ENCODE measurements at regions not wholly inside any gene's neighbourhood (a gene's known extent, or its start where the extent isn't known, plus 50 kb on each side); places are given as distances from the start of the nearest gene placed in this dataset.
"Not testable (repeated sequence)": the region's sequence is repeated elsewhere in the genome, so short reads cannot be mapped to it uniquely, and the experiment has no call there.

DNA sequence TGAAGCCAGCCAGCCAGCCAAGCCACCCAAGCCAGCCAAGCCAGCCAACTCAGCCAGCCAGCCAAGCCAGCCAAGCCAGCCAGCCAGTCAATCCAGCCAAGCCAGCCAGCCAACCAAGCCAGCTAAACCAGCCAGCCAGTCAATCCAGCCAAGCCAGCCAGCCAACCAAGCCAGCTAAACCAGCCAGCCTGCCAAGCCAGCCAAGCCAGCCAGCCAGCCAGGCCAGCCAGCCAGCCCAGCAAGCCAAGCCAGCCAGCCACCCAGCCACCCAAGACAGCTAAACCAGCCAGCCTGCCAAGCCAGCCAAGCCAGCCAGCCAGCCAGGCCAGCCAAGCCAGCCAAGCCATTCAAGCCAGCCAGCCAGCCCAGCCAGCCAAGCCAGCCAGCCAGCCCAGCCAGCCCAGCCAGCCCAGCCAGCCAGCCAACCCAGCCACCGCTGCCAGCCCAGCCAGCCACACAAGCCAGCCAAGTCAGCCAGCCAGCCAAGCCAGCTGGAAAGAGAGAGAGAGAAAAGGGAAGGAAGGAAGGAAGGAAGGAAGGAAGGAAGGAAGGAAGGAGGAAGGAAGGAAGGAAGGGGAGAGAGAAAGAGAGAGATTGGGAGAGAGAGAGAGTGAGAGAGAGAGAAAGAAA, 1606.8 kb downstream of the RPIA start:
- not testable (repeated sequence) for H3K4me3 Mint-ChIP-seq (ENCODE audit: low read depth); H3K4me1 Mint-ChIP-seq (ENCODE audit: low read depth); DNase-seq (ENCODE audit: low spot score, unreplicated experiment); H3K9me3 Mint-ChIP-seq (ENCODE audit: low read depth); H3K27me3 Mint-ChIP-seq; H3K27ac Mint-ChIP-seq; H3K36me3 Mint-ChIP-seq (ENCODE audit: insufficient read depth)

DNA sequence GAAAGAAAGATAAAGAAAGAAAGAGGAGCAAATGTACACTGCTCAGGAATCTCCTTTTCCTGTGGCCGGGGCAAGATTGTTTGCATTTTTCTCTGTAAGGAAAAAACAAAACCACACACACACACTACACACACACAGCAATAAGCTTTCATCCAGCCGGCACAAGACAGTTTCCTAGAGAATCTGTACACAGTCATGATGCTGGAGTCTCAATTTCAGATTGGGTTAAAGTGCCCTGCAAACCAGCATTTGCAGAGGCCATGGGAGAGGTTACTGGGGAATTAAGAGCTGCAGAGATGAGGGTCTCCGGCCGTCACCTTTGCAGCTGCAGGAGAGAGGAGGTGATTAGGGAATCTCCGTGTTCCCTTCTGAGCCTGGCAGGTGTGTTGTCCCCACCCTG, 1607.5 kb downstream of the RPIA start:
- not testable (repeated sequence) for H3K27ac Mint-ChIP-seq; H3K4me3 Mint-ChIP-seq (ENCODE audit: low read depth); DNase-seq (ENCODE audit: low spot score, unreplicated experiment); H3K27me3 Mint-ChIP-seq; H3K36me3 Mint-ChIP-seq (ENCODE audit: insufficient read depth); H3K4me1 Mint-ChIP-seq (ENCODE audit: low read depth); H3K9me3 Mint-ChIP-seq (ENCODE audit: low read depth)

DNA sequence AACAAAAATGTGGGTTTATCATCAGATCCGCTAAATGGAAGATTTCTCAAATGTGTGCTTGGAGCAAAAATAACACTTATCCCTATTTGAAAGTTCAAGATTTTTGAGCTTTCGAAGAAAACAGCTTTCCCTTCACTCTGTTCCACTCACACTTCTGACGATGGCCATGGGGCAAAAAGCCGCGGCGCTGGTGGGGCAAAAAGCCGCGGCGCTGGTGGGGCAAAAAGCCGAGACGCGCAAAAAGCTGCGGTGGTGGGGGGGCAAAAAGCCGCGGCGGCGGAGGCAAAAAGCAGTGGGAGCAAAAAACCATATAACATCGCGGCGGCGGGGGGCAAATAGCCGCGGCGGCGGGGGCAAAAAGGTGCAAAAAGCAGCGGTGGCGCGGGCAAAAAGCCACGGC, 1631.5 kb downstream of the RPIA start:
- Mint-ChIP-seq H3K27ac (peak overlapping the region; percentile 92), H3K4me3 (ENCODE audit: low read depth) (peak overlapping the region; percentile 58)
- H3K36me3 Mint-ChIP-seq (ENCODE audit: insufficient read depth); DNase-seq (ENCODE audit: low spot score, unreplicated experiment); H3K27me3 Mint-ChIP-seq; H3K4me1 Mint-ChIP-seq (ENCODE audit: low read depth); H3K9me3 Mint-ChIP-seq (ENCODE audit: low read depth): not testable (repeated sequence)

DNA sequence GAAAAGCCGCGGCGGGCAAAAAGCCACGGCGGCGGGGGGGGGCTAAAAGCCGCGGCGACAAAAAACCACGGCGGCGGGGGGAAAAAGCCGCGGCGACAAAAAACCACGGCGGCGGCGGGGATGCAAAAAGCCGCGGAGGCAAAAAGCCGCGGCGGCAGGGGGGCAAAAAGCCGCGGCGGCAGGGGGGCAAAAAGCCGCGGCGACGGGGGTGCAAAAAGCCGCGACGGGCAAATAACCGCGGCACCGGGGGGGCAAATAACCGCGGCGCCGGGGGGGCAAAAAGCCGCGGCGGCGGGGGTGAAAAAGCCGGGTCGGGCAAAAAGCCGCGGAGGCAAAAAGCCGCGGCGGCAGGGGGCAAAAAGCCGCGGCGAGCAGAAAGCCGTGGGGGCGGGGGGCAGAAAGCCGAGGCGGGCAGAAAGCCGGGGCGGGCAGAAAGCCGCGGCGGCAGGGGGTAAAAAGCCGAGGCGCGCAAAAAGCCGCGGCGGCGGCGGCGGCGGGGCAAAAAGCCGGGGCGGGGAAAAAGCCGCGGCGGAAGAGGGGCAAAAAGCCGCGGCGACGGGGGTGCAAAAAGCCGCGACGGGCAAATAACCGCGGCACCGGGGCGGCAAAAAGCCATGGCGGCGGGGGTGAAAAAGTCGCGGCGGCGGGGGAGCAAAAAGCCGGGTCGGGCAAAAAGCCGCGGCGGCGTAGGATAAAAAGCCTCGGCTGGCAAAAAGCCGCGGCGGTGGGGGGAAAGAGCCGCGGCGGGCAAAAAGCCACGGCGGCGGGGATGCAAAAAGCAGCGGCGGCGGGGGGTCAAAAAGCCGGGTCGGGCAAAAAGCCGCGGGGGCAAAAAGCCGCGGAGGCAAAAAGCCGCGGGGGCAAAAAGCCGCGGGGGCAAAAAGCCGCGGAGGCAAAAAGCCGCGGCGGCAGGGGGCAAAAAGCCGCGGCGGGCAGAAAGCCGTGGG, 1632.4 kb downstream of the RPIA start:
- not testable (repeated sequence) for H3K36me3 Mint-ChIP-seq (ENCODE audit: insufficient read depth); H3K27ac Mint-ChIP-seq; DNase-seq (ENCODE audit: low spot score, unreplicated experiment); H3K4me1 Mint-ChIP-seq (ENCODE audit: low read depth); H3K9me3 Mint-ChIP-seq (ENCODE audit: low read depth); H3K27me3 Mint-ChIP-seq
- H3K4me3 Mint-ChIP-seq (ENCODE audit: low read depth) = peak overlapping the region; percentile 19

- not testable (repeated sequence) for H3K27ac Mint-ChIP-seq; H3K4me3 Mint-ChIP-seq (ENCODE audit: low read depth); DNase-seq (ENCODE audit: low spot score, unreplicated experiment); H3K27me3 Mint-ChIP-seq; H3K36me3 Mint-ChIP-seq (ENCODE audit: insufficient read depth); H3K9me3 Mint-ChIP-seq (ENCODE audit: low read depth); H3K4me1 Mint-ChIP-seq (ENCODE audit: low read depth)
Observed at GRCh38 chr2:90324672-90325071, 1633.2 kb downstream of the RPIA start.

DNA sequence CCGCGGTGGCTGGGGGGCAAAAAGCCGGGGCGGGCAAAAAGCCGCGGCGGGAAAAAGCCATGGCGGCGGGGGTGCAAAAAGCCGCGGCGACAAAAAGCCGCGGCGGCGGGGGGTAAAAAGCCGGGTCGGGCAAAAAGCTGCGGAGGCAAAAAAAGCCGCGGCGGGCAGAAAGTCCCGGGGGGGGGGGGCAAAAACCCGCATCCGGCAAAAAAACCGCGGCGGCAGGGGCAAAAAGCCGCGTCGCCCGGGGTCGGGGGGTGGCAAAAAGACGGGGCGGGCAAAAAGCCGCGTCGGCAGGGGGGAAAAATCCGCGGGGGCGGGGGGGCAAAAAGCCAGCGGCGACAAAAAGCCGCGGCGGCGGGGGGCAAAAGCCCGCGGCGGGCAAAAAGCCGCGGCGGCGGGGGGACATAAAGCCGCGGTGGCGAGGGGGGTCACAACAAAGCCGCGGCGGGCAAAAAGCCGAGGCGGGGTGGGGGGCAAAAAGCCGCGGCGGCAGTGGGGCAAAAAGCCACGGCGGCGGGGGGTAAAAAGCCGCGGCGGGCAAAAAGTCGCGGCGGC, 1634.4 kb downstream of the RPIA start:
- H3K9me3 Mint-ChIP-seq (ENCODE audit: low read depth); DNase-seq (ENCODE audit: low spot score, unreplicated experiment); H3K27ac Mint-ChIP-seq; H3K4me3 Mint-ChIP-seq (ENCODE audit: low read depth); H3K4me1 Mint-ChIP-seq (ENCODE audit: low read depth); H3K27me3 Mint-ChIP-seq; H3K36me3 Mint-ChIP-seq (ENCODE audit: insufficient read depth): not testable (repeated sequence)

DNA sequence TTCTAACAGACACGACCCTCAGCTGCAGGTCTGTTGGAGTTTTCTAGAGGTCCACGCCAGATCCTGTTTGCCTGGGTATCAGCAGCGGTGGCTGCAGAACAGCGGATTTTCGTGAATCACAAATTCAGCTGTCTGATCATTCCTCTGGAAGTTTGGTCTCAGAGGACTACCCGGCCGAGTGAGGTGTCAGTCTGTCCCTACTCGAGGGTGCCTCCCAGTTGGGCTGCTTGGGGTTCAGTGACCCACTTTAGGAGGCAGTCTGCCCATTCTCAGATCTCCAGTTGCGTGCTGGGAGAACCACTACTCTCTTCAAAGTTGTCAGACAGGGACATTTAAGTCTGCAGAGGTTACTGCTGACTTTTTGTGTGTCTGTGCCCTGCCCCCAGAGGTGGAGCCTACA, 1664.1 kb downstream of the RPIA start:
- H3K27me3 Mint-ChIP-seq; H3K4me1 Mint-ChIP-seq (ENCODE audit: low read depth); H3K27ac Mint-ChIP-seq; DNase-seq (ENCODE audit: low spot score, unreplicated experiment); H3K36me3 Mint-ChIP-seq (ENCODE audit: insufficient read depth); H3K4me3 Mint-ChIP-seq (ENCODE audit: low read depth): not testable (repeated sequence)
- peaks cover 12% of the 10 kb centered on the region for H3K9me3 Mint-ChIP-seq (ENCODE audit: low read depth)

DNA sequence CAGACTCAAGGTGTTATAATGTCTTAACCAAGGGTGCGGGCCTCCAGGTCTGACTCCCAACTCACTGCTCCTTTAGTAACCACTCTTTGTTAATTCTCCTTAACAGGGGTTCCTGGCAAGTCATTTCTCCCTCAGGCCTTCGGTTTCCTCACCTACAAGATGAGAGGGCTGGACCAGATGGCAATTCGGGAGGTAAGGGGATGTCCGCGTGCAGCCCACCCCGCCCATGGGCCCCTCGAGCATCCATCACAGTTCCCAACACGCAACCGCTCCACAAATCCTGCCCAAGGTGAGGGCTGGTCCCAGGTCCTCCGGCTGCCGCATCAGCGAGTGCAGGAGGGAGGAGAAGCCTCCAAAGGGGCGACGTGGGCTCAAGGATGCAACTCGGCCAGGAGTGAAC, 1667.9 kb downstream of the RPIA start:
- not testable (repeated sequence) for H3K36me3 Mint-ChIP-seq (ENCODE audit: insufficient read depth); H3K4me3 Mint-ChIP-seq (ENCODE audit: low read depth); H3K27me3 Mint-ChIP-seq

GRCh38 chr2:90359887-90360730, 1668.6 kb downstream of the RPIA start:
- not testable (repeated sequence) for H3K4me1 Mint-ChIP-seq (ENCODE audit: low read depth); DNase-seq (ENCODE audit: low spot score, unreplicated experiment); H3K4me3 Mint-ChIP-seq (ENCODE audit: low read depth); H3K9me3 Mint-ChIP-seq (ENCODE audit: low read depth); H3K27ac Mint-ChIP-seq; H3K27me3 Mint-ChIP-seq; H3K36me3 Mint-ChIP-seq (ENCODE audit: insufficient read depth)

More for the DNA sequence above, 1667.9 kb downstream of the RPIA start:
- H3K9me3 Mint-ChIP-seq (ENCODE audit: low read depth); H3K27ac Mint-ChIP-seq; H3K4me1 Mint-ChIP-seq (ENCODE audit: low read depth); DNase-seq (ENCODE audit: low spot score, unreplicated experiment): not testable (repeated sequence)

DNA sequence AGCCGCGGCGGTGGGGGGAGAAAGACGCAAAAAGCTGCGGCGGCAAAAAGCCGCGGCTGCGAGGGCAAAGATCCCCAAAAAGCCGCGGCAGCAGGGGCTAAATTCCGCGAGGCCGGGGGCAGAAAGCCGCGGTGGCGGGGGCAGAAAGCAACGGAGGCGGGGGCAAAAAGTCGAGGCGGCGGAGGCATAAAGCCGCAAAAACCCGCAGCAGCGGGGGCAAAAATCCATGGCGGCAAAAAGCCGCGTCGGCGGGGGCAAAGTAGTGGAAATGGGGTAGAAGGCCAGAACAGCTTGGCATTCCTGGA, 1669.2 kb downstream of the RPIA start:
- not testable (repeated sequence) for H3K27me3 Mint-ChIP-seq; H3K4me1 Mint-ChIP-seq (ENCODE audit: low read depth); H3K27ac Mint-ChIP-seq; H3K4me3 Mint-ChIP-seq (ENCODE audit: low read depth); H3K36me3 Mint-ChIP-seq (ENCODE audit: insufficient read depth); DNase-seq (ENCODE audit: low spot score, unreplicated experiment)
- peaks cover 11% of the 10 kb centered on the region for H3K9me3 Mint-ChIP-seq (ENCODE audit: low read depth)
